Gastrocnemius medialis (tissue), 4 donors: ENCODE measurements at regions not wholly inside any gene's neighbourhood (a gene's known extent, or its start where the extent isn't known, plus 50 kb on each side); places are given as distances from the start of the nearest gene placed in this dataset.

ENCODE experiments used
- ATAC-seq, 2 donors: fragments of 150-250 bp; one replicate each; pipeline ENCODE4 v1.9.1; 2016
- DNase-seq, 2 donors: peaks; one replicate each; pipeline ENCODE4 v3.0.0-alpha.2; 2019
- H3K27ac ChIP-seq, 4 donors: fragments of 200-600 bp; sonication (generic); 1 replicate in 1 of 4; 2 replicates in 3 of 4; pipeline ENCODE4 v1.5.1; 2016 to 2018; ENCODE audit warnings: mild to moderate bottlenecking in 2 of 4, moderate library complexity in 1 of 4
- H3K27me3 ChIP-seq, 3 donors: fragments of 200-600 bp; sonication (generic) in 2 of 3; 1 replicate in 1 of 3; 2 replicates in 2 of 3; pipeline versions ENCODE4 v1.5.1 to v1.6.0; 2016 to 2019; ENCODE audit warnings: mild to moderate bottlenecking in 1 of 3, moderate library complexity in 1 of 3
- H3K36me3 ChIP-seq, 2 donors: fragments of 200-600 bp; sonication (generic) in 1 of 2; one replicate each; pipeline ENCODE4 v1.5.1; 2017 to 2018
- H3K4me1 ChIP-seq, 2 donors: fragments of 200-600 bp; sonication (generic) in 1 of 2; one replicate each; pipeline ENCODE4 v1.5.1; 2016 to 2017; ENCODE audit warnings: mild to moderate bottlenecking in 2 of 2
- H3K4me3 ChIP-seq, 4 donors: fragments of 200-600 bp; sonication (generic) in 3 of 4; 1 replicate in 1 of 4; 2 replicates in 3 of 4; pipeline ENCODE4 v1.5.1; 2016 to 2019; ENCODE audit warnings: mild to moderate bottlenecking in 2 of 4
- H3K9me3 ChIP-seq, 3 donors: fragments of 200-600 bp; sonication (generic) in 2 of 3; 1 replicate in 1 of 3; 2 replicates in 2 of 3; pipeline ENCODE4 v1.5.1; 2016 to 2019
- POLR2A ChIP-seq, 2 donors: fragments of 450-650 bp; IDR thresholded peaks; one replicate each; pipeline ENCODE4 v1.6.1; 2017; ENCODE audit warnings: antibody characterized with exemption in 2 of 2, mild to moderate bottlenecking in 2 of 2, moderate library complexity in 2 of 2
- in situ Hi-C, 4 donors: fragments of 200-750 bp; cut with MboI; loops; one replicate each; pipeline versions ENCODE4 v1.15.0 to v1.8.0; 2017; ENCODE audit warnings: low sequenced_read_pairs in 4 of 4
- intact Hi-C: fragments of 100-400 bp; cut with DNase I; formaldehyde crosslinking; loops from one replicate; pipeline ENCODE4 v1.15.1; 2023; ENCODE audit warnings: low total_unique reads
- TF ChIP-seq, protein P1 (sequence below), 5 experiments: fragments of 450-650 bp in 3 of 5; fragments of 200-600 bp in 2 of 5; sonication (generic) in 2 of 5; IDR thresholded peaks in 4 of 5; conservative IDR thresholded peaks in 1 of 5; 1 replicate in 4 of 5; 2 replicates in 1 of 5; pipeline ENCODE4 v1.5.1; 2016 to 2019; ENCODE audit warnings: antibody characterized with exemption in 5 of 5, mild to moderate bottlenecking in 3 of 5, moderate library complexity in 3 of 5

DNA sequence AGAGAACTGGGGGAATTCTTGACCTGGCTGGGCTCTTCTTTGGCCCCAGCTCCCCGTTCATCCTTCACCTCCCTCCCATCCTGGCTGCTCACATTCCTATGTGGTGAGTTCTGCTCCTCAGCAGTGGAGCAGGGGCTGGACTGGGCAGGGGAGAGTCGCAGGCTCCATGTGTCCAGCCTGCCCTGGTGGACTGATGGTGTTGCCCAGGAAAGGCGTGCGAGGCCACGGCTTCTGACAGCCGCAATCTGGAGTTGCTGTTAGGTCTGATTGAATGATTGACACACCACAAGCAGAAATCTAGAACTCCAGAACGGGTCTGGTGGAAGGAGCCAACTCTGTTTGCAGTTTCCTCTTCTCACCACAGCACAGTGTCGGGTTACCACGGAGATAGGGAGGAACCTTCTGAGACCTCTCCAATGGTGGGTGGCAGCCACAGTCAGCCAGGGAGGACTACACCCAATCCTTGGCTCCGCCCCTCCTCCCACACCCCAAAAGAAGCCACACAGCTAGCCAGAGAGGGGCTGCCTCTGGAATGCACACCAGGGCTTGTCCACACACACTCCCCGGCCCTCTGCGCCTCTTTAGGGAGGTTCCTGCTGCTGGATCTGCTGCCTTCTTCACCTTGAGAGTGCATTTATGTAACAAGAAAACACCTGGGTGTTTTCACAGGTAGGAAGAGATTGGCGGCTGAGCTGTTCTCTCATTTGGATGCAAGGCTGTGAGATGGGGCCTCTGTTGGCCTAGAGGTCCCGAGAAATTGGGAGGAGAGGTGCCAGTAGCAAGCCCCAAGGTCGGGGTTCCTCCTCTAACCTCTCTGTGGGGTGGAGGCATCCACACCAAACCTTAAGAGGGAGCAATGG, 56.4 kb upstream of the CD44 start:
- Histone ChIP-seq H3K27me3 (no peaks in the 10 kb centered on the region), H3K4me3 (no peak overlapping the region), H3K36me3 (no peaks in the 10 kb centered on the region), H3K9me3 (no peaks in the 10 kb centered on the region), H3K4me1 (peaks cover 18 to 19% of the 10 kb centered on the region in 2 donors), H3K27ac (peak overlapping the region in 3 of 4 donors; percentile 0 to 51 (median 6))
- intact Hi-C loops, result no loop called here
- in situ Hi-C loops, result no loop called here
- DNase-seq (peak; percentile 27 to 45), ATAC-seq (peak; percentile 37 to 69)
- TF ChIP-seq, protein P1, sequence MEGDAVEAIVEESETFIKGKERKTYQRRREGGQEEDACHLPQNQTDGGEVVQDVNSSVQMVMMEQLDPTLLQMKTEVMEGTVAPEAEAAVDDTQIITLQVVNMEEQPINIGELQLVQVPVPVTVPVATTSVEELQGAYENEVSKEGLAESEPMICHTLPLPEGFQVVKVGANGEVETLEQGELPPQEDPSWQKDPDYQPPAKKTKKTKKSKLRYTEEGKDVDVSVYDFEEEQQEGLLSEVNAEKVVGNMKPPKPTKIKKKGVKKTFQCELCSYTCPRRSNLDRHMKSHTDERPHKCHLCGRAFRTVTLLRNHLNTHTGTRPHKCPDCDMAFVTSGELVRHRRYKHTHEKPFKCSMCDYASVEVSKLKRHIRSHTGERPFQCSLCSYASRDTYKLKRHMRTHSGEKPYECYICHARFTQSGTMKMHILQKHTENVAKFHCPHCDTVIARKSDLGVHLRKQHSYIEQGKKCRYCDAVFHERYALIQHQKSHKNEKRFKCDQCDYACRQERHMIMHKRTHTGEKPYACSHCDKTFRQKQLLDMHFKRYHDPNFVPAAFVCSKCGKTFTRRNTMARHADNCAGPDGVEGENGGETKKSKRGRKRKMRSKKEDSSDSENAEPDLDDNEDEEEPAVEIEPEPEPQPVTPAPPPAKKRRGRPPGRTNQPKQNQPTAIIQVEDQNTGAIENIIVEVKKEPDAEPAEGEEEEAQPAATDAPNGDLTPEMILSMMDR (IDR thresholded peaks at IDR 0.05 in 4 of 5, conservative IDR thresholded peaks at IDR 0.05 in 1 of 5), result no peak
- no peak for TF ChIP-seq POLR2A (IDR thresholded peaks at IDR 0.05)

DNA sequence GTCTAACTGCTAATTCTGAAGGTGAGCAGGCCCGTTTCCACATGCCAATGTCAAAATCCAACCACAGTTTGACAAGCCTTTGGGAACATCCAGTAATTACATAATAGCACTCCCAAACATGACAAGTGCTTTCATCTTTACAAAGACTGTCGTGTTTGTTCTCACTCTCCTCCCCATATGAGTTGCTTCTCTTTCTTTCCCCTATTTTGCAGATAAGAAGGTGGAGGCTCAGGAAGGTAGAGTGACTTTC, 55.9 kb upstream of the CD44 start:
- Histone ChIP-seq H3K4me3 (no peak overlapping the region), H3K9me3 (no peaks in the 10 kb centered on the region), H3K36me3 (no peaks in the 10 kb centered on the region), H3K27me3 (no peaks in the 10 kb centered on the region), H3K27ac (peak overlapping the region in 3 of 4 donors; percentile 0 to 51 (median 14)), H3K4me1 (peaks cover 23 to 24% of the 10 kb centered on the region in 2 donors)
- no peak for TF ChIP-seq POLR2A (IDR thresholded peaks at IDR 0.05)
- TF ChIP-seq, protein P1 (IDR thresholded peaks at IDR 0.05 in 4 of 5, conservative IDR thresholded peaks at IDR 0.05 in 1 of 5), result no peak
- intact Hi-C loops, result no loop called here
- in situ Hi-C loops, result no loop called here
- ATAC-seq, result peak in 1 of 2 donors; percentile 41
- no peak for DNase-seq

DNA sequence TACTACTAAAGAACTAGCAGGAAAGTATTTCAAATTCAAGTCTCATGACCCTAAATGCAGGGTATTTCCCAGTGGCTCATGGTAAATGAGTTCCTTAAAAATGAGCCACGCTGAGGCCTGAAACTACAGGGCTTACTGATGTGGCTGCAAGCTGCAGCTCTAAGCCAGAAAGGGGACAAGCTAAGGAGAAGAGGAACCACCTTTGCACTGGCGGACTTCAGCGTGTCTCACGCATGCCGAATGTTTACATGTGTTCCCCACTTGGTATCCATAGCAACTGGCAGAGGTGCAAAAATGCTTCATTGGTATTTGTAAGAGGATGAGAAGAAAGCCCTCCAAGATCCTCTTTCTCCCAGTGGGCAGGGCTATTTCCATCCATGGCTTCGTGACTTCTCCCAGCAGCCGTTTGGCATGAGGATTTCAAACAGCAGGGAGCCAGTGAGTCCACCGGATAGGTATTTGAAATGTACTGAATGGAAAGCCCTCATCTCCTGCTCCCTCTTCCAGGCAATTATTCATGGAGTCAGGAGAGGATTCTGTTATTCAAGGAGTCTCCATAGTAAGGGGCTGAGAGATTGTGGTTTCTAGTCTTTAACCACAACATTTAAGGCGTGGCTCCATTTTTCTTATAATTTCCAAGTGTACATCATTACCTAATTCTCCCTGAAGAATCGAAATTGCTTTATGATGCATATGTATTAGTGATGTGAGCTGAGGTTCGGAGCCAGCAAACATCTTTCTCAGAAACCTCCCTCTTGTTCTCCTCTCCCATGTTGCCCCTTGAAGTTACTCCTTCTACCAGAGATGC, 55.3 kb upstream of the CD44 start:
- no peaks in the 10 kb centered on the region for H3K9me3 ChIP-seq
- H3K36me3 ChIP-seq, result no peaks in the 10 kb centered on the region
- peak in 1 of 2 donors; percentile 43 for ATAC-seq
- no peak overlapping the region for H3K4me3 ChIP-seq
- H3K27me3 ChIP-seq, result no peaks in the 10 kb centered on the region
- in situ Hi-C loops, result no loop called here
- peaks cover 28 to 29% of the 10 kb centered on the region in 2 donors for H3K4me1 ChIP-seq
- DNase-seq, result peak in 1 of 2 donors; percentile 41
- intact Hi-C loops, result no loop called here
- peak overlapping the region in 3 of 4 donors; percentile 0 to 51 (median 14) for H3K27ac ChIP-seq
- TF ChIP-seq POLR2A (IDR thresholded peaks at IDR 0.05), result no peak
- TF ChIP-seq, protein P1 (IDR thresholded peaks at IDR 0.05 in 4 of 5, conservative IDR thresholded peaks at IDR 0.05 in 1 of 5), result no peak

DNA sequence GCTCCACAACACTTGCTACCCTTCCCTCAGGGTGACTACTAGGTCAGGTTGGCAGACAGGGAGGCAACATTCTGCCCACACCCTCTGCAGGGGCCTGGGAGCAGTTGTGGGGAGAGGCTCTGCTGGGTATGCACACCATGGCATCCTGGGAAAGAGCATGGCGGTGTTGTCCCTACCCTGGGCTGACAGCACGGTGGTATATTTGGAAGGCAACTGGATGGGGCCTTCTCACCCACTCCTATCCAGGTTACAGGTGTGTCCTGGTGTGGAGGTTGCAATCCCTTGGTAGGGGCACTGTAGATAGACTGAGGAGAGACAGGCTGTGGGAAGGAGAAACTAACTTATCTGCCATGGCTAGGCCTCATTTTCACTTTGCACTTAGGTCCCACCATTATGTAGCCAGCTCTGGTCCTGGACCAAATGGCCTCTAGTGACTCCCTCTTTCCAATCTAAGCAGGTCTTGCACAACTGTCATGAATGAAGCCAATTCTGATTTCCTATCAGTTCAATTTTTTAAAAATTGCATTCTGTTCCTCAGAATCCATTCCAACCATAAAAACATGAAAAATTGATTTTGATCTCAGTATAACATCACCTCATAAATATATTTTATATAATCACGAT, 54.0 kb upstream of the CD44 start:
- peaks cover 28 to 30% of the 10 kb centered on the region in 2 donors for H3K4me1 ChIP-seq
- TF ChIP-seq POLR2A (IDR thresholded peaks at IDR 0.05), result no peak
- TF ChIP-seq, protein P1 (IDR thresholded peaks at IDR 0.05 in 4 of 5, conservative IDR thresholded peaks at IDR 0.05 in 1 of 5), result no peak
- H3K9me3 ChIP-seq, result no peaks in the 10 kb centered on the region
- in situ Hi-C loops (no loop called here), intact Hi-C loops (no loop called here)
- H3K36me3 ChIP-seq, result no peaks in the 10 kb centered on the region
- no peak for ATAC-seq
- H3K27ac ChIP-seq, result no peak overlapping the region
- DNase-seq, result no peak
- no peaks in the 10 kb centered on the region for H3K27me3 ChIP-seq
- no peak overlapping the region for H3K4me3 ChIP-seq
